ENCODE measurements at regions not wholly inside any gene's neighbourhood (a gene's known extent, or its start where the extent isn't known, plus 50 kb on each side); places are given as distances from the start of the nearest gene placed in this dataset.

DNA sequence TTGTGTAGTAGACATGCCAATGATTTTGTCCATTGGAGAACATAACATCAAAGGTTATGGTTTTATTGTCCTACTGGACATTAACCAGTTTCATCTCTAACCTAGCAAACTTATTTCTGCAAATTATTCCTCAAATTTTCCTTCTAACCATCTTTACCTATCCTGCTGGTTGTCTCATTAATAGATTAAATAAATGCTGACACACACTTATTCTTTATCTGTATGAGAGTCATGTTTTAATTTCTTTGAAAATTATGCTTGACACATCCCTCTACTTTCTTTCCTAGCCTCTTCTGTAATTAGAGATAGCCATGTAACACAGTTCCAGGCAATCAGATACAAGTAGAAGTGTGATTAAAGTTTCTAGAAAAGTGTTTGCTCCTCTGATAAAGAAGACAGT, 98.9 kb downstream of the RPS29 start:
- Mint-ChIP-seq H3K36me3 (ENCODE audit: low read depth) (peaks cover 2% of the 10 kb centered on the region), H3K27me3 (peaks cover 35% of the 10 kb centered on the region), H3K27ac (no peak overlapping the region), H3K4me3 (no peak overlapping the region), H3K4me1 (peaks cover 4% of the 10 kb centered on the region)
- H3K9me3 ChIP-seq (ENCODE audit: control insufficient read depth, low read length, poor library complexity, severe bottlenecking): no peaks in the 10 kb centered on the region
- no peak for ATAC-seq
- no peak for DNase-seq

DNA sequence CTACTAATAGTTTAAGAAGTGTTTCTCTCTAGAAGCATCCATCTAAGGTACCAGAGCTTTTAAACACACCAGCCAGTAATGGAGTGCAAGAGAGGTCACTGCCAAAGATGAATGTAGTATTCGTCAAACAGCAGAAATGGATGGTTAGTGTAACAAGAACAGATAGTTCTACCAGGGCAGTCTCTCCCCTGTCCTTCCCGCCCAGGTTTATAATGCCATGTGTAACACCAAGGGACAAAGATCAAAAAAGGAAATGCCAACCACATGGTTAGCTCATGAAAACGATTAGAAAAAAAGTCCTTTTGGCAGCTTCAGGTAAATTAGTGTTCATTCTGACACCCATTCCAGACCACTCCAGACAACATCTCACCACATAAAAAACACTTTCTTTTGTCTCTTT, 100.9 kb downstream of the RPS29 start:
- Mint-ChIP-seq H3K27me3 (peaks cover 32% of the 10 kb centered on the region), H3K27ac (no peak overlapping the region), H3K4me1 (peaks cover 4% of the 10 kb centered on the region), H3K36me3 (ENCODE audit: low read depth) (peaks cover 2% of the 10 kb centered on the region), H3K4me3 (no peak overlapping the region)
- ATAC-seq (no peak), DNase-seq (no peak)
- H3K9me3 ChIP-seq (ENCODE audit: control insufficient read depth, low read length, poor library complexity, severe bottlenecking): no peaks in the 10 kb centered on the region

DNA sequence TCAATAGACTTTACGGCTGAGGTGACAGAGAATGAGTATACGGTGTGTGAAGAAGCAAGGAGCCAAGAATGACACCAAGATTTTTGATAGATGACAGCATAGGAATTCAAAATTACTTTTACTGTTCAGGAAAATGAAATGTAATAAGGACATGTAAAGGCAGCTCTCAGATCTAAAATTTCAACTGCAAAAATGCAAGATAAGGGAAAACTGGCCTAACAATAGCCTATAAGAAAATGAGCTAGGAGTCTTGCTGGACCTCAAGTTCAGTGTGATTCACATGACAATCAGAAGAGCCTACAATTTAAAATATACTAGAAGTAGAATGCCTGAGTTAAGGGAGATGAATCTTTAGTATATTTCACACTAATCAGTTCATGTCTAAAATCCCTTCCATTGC, 102.0 kb downstream of the RPS29 start:
- peaks cover 3% of the 10 kb centered on the region for H3K4me1 Mint-ChIP-seq
- no peaks in the 10 kb centered on the region for H3K9me3 ChIP-seq (ENCODE audit: control insufficient read depth, low read length, poor library complexity, severe bottlenecking)
- ATAC-seq (no peak), DNase-seq (no peak)
- no peak overlapping the region for H3K27ac Mint-ChIP-seq
- peaks cover 23% of the 10 kb centered on the region for H3K27me3 Mint-ChIP-seq
- H3K36me3 Mint-ChIP-seq (ENCODE audit: low read depth): peaks cover under 1% of the 10 kb centered on the region
- no peak overlapping the region for H3K4me3 Mint-ChIP-seq

DNA sequence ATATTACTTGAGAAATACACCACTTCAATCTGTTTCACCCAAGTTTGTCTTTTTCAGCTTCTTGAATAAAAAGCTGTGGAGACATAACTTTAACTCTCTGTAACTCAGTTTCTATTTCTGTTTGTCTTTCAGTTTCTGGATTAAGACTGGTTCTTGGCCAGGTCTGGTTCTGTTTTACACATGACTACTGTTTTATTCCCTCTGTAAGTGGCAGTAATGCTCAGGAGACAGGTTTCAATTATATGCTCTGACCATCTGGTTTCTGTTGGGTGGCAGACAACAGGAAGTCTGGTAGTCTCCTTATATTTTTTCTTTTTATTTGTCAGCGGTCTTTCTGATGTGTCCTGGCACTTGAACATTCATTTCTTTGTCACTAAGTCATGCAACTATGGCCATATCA, 102.9 kb downstream of the RPS29 start:
- peaks cover 5% of the 10 kb centered on the region for H3K4me1 Mint-ChIP-seq
- no peak overlapping the region for H3K27ac Mint-ChIP-seq
- no peak for DNase-seq
- peaks cover 14% of the 10 kb centered on the region for H3K27me3 Mint-ChIP-seq
- H3K9me3 ChIP-seq (ENCODE audit: control insufficient read depth, low read length, poor library complexity, severe bottlenecking): no peaks in the 10 kb centered on the region
- H3K4me3 Mint-ChIP-seq: no peak overlapping the region
- H3K36me3 Mint-ChIP-seq (ENCODE audit: low read depth): no peaks in the 10 kb centered on the region
- ATAC-seq: no peak

DNA sequence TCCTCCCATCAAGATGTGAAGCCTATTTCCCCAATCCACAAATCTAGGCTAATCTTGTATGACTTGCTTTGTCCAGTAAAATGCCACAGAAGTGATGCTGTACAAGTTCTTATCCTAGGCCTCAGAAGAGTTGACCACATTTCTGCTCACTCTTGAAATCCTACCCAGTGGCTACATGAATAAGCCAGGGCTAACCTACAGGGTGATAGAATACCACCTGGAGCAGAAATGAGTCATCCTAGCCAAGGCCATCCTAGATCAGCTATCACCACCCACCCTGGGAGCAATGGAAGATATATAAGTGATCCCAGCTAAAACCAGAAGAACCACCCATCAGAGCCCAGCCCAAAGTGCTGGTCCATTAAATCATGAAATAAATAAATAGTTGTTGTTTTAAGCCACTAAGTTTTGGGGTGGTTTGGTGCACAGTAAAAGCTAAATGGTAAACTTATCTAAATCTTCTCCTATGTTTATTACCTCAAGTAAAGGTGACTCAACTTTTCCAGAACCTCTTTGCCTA, 105.1 kb downstream of the RPS29 start:
- H3K9me3 ChIP-seq (ENCODE audit: control insufficient read depth, low read length, poor library complexity, severe bottlenecking): no peaks in the 10 kb centered on the region
- Mint-ChIP-seq H3K36me3 (ENCODE audit: low read depth) (no peaks in the 10 kb centered on the region), H3K4me3 (no peak overlapping the region), H3K27ac (no peak overlapping the region), H3K27me3 (peaks cover 10% of the 10 kb centered on the region), H3K4me1 (peaks cover 5% of the 10 kb centered on the region)
- DNase-seq (no peak), ATAC-seq (no peak)

DNA sequence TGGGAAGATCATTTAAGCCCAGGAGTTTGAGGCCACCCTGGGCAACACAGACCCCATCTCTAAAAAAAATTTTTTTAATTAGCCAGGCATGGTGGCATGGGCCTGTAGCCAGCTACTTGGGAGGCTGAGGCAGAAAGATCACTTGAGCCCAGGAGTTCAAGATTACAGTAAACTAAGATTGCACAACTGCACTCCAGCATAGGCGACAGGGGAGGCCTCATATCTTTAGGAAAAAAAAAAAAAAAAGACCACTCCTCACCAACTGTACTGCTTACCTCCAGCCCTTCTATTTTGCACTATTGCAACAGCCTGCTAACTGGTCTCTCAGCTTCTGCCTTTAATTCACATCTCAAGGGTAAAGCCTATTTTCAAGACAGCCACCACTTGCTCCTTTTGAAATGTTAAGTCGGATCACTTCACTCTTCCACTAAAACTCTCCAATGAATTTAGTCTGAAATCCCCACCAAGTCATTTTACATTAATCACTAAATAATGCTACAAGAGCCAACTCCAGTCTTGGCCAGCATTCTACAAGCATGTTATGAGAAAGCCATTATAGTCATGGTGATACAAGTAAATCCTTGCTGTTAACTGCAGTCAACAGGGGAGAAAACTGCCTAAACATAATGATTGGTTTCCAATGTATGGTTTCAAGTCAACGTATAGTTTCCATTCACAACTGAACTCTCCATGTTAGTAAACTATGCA, 106.0 kb downstream of the RPS29 start:
- Mint-ChIP-seq H3K4me1 (peaks cover 5% of the 10 kb centered on the region), H3K36me3 (ENCODE audit: low read depth) (no peaks in the 10 kb centered on the region), H3K4me3 (no peak overlapping the region), H3K27me3 (peaks cover 10% of the 10 kb centered on the region), H3K27ac (no peak overlapping the region)
- no peak for ATAC-seq
- no peaks in the 10 kb centered on the region for H3K9me3 ChIP-seq (ENCODE audit: control insufficient read depth, low read length, poor library complexity, severe bottlenecking)
- no peak for DNase-seq

DNA sequence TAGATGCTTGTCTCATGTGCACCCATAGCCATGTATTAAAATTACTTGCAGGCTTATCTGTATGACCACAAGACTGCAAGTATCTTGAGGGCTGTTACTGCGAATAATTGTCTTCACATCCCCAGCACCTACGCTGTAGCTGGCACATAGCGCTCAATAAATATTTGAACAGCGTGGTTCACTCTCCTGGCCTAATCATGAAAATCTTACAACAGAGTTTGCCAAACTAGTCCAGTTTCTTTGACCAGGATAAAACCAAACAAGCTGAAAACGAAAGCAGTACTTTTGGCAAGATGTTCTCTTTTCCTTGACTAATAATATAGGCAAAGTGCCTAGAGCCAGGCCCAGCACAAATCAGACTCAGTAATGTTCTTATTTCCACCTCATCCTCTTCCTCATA, 106.7 kb downstream of the RPS29 start:
- Mint-ChIP-seq H3K36me3 (ENCODE audit: low read depth) (no peaks in the 10 kb centered on the region), H3K27ac (no peak overlapping the region), H3K4me1 (peaks cover 3% of the 10 kb centered on the region)

DNA sequence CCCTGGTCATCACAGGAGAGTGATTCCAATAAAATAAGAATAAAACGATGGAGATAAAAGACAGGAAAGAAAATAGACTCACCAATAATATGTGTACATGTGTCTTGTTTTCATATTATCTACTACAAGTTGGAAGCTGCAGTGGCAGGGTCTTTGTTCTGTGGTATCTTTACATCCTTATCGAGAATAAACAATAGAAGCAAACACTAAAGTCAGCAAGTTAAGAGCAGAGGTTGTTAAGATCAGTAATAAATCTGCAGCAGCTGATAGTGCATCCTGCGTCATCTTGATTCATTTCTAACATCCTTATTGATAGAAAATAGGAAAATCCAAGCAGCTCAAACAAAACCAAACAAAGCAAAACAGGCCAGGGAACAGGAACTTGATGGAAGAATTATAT, 107.4 kb downstream of the RPS29 start:
- H3K9me3 ChIP-seq (ENCODE audit: control insufficient read depth, low read length, poor library complexity, severe bottlenecking): no peaks in the 10 kb centered on the region
- Mint-ChIP-seq H3K27ac (no peak overlapping the region), H3K27me3 (peaks cover 2% of the 10 kb centered on the region), H3K4me1 (peaks cover 3% of the 10 kb centered on the region), H3K36me3 (ENCODE audit: low read depth) (no peaks in the 10 kb centered on the region), H3K4me3 (no peak overlapping the region)
- DNase-seq (no peak), ATAC-seq (no peak)

More for the DNA sequence above, 106.7 kb downstream of the RPS29 start:
- Mint-ChIP-seq H3K27me3 (peaks cover 6% of the 10 kb centered on the region), H3K4me3 (no peak overlapping the region)
- ATAC-seq: no peak
- DNase-seq: no peak
- H3K9me3 ChIP-seq (ENCODE audit: control insufficient read depth, low read length, poor library complexity, severe bottlenecking): no peaks in the 10 kb centered on the region

DNA sequence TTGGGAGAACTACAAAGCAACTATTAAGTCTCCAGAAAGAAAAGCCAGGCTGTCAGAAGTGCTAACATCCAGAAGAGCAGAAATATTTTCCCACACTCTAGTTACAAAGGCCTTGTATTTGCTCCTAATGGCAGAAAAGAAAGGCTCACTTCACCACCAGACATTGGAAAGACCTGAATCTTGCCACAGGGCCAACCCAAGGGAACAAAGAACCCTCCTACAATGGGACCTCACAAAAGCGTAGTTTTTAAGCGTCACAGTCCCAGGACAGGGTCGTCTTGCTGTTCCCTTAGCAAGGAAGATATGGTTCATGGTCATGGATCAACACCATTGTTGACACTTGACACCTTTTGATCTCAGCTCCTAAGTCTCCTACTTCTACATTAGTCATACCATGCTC, 119.1 kb downstream of the RPS29 start:
- no peaks in the 10 kb centered on the region for H3K36me3 Mint-ChIP-seq (ENCODE audit: low read depth)
- no peak overlapping the region for H3K27ac Mint-ChIP-seq
- DNase-seq (no peak), ATAC-seq (no peak)
- no peaks in the 10 kb centered on the region for H3K4me1 Mint-ChIP-seq
- H3K9me3 ChIP-seq (ENCODE audit: control insufficient read depth, low read length, poor library complexity, severe bottlenecking): no peaks in the 10 kb centered on the region
- H3K4me3 Mint-ChIP-seq: no peak overlapping the region
- H3K27me3 Mint-ChIP-seq: peaks cover 20% of the 10 kb centered on the region

DNA sequence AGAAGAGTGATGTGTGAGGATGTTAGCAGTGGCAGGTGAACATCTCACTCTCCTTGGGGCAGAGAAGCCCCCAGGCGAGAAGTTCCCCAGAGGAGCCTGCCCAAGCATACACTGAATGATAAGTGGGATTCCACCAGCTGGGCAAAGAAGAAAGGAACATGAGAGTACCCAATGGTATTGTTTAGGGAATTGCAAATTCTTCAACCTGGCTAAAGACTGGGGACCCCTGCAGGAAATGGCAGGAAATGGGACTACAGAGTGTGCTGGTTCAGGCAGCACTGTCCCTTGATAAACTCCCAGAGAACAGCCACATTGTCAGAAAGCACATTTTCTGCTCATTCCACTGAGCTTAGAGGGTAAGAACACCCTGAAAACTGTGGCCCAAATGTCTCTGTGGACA, 121.3 kb downstream of the RPS29 start:
- H3K36me3 Mint-ChIP-seq (ENCODE audit: low read depth): no peaks in the 10 kb centered on the region
- ATAC-seq: no peak
- no peaks in the 10 kb centered on the region for H3K9me3 ChIP-seq (ENCODE audit: control insufficient read depth, low read length, poor library complexity, severe bottlenecking)

DNA sequence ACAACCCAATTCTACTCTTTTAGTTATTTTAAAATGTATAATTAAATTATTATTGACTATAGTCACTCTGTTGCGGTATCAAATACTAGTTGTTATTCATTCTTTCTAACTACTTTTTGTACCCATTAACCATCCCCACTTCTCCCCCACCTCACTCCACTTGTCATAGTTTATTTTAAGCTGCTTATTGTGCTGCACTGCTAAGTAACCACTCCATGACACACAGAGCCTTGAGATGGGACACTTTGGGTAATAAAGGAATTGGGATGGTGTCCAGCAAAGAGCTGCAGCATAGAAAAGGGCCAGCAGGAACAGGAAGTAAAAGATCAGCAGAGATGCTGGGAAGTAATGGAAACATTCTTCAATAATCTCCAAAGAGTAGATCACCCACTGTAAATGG, 123.0 kb downstream of the RPS29 start:
- H3K27ac Mint-ChIP-seq: peak overlapping the region; percentile 16
- DNase-seq (no peak), ATAC-seq (no peak)
- H3K4me1 Mint-ChIP-seq: no peaks in the 10 kb centered on the region
- H3K27me3 Mint-ChIP-seq: peaks cover 16% of the 10 kb centered on the region
- no peaks in the 10 kb centered on the region for H3K9me3 ChIP-seq (ENCODE audit: control insufficient read depth, low read length, poor library complexity, severe bottlenecking)
- no peak overlapping the region for H3K4me3 Mint-ChIP-seq
- H3K36me3 Mint-ChIP-seq (ENCODE audit: low read depth): no peaks in the 10 kb centered on the region

More for the DNA sequence above, 121.3 kb downstream of the RPS29 start:
- H3K27ac Mint-ChIP-seq: no peak overlapping the region
- H3K4me1 Mint-ChIP-seq: no peaks in the 10 kb centered on the region
- DNase-seq: no peak
- peaks cover 20% of the 10 kb centered on the region for H3K27me3 Mint-ChIP-seq
- no peak overlapping the region for H3K4me3 Mint-ChIP-seq

DNA sequence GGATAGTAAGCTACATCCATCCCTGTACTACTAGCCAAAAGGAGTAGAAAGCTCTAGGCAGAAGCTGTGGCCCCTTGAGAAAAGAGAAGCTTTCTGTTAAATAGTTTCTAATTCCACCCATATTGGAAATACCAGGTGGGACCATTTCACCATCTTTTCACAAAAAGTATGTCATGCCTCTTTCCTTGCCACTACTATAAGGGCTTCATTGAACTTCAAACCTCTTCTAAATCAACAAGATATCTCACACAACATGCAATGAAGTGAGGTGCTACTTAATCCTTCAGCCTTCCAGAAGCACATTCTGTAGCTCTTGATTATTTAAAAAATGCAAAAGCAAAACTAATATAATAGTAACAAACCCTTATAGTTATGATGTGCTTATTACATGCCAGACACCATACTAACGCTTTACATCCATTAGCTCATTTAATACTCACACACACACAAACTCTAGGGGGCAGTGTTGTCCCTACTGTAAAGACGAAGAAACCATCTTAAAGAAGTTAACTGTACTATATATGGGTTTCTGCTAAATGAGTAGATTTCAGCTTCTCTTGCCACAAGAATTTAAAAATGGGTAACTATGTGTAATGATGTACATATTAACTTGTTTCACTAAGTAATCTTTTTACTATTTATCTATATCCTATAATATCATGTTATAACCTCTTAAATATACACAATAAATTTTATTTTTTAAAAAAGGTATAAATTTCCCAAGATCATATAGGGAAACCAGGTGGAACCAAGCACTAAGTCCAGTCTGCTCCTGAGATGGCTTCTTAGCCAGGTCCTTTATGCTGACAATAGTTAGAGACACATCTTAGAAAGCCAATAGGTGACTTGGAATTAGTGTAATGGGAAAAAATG, 124.4 kb downstream of the RPS29 start:
- peak; percentile 97 for ATAC-seq
- Mint-ChIP-seq H3K4me3 (no peak overlapping the region), H3K27me3 (peaks cover 13% of the 10 kb centered on the region), H3K27ac (no peak overlapping the region), H3K36me3 (ENCODE audit: low read depth) (no peaks in the 10 kb centered on the region), H3K4me1 (no peaks in the 10 kb centered on the region)
- peak in 2 of 3 donors; percentile 12 to 36 for DNase-seq
- H3K9me3 ChIP-seq (ENCODE audit: control insufficient read depth, low read length, poor library complexity, severe bottlenecking): no peaks in the 10 kb centered on the region

DNA sequence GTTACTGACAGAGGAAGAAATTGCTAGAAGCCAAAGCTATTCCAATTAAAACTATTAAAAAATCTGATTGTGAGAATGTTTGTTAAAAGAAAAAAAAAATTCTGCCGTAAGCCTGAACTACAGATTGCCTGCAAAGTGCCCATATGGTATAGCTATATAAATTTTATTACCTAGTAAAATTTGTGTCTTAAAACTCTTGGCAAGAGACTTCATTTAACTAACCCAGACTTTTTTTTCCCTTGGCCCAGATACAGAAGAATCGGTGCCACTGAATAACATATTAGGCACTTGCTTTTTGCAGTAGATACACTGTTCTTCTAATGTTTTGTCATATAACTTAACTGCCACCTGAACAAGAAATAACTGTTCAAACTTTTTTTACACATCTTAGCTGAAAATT, 125.5 kb downstream of the RPS29 start:
- ATAC-seq (no peak), DNase-seq (no peak)
- H3K36me3 Mint-ChIP-seq (ENCODE audit: low read depth): no peaks in the 10 kb centered on the region
- H3K27ac Mint-ChIP-seq: no peak overlapping the region
- H3K27me3 Mint-ChIP-seq: peaks cover 16% of the 10 kb centered on the region
- H3K9me3 ChIP-seq (ENCODE audit: control insufficient read depth, low read length, poor library complexity, severe bottlenecking): no peaks in the 10 kb centered on the region
- H3K4me3 Mint-ChIP-seq: no peak overlapping the region
- no peaks in the 10 kb centered on the region for H3K4me1 Mint-ChIP-seq

Measured in T-helper 17 cell (primary cell).